ENCODE measurements at regions not wholly inside any gene's neighbourhood (a gene's known extent, or its start where the extent isn't known, plus 50 kb on each side); places are given as distances from the start of the nearest gene placed in this dataset.
"Not testable (repeated sequence)": the region's sequence is repeated elsewhere in the genome, so short reads cannot be mapped to it uniquely, and the experiment has no call there.

GRCh38 chr6:113047932-113048331 lies 700.8 kb downstream of the RFPL4B start:
- DNase-seq (ENCODE audit: low spot score): no peak

GRCh38 chr6:113048741-113049140 lies 701.6 kb downstream of the RFPL4B start:
- no peak for DNase-seq (ENCODE audit: low spot score)

- DNase-seq (ENCODE audit: low spot score): no peak
These were observed 702.1 kb downstream of the RFPL4B start for GRCh38 chr6:113049190-113049589.

- no peak for DNase-seq (ENCODE audit: low spot score)
These were observed 703.1 kb downstream of the RFPL4B start for GRCh38 chr6:113050010-113050858.

GRCh38 chr6:113050979-113051378 lies 703.8 kb downstream of the RFPL4B start:
- no peak for DNase-seq (ENCODE audit: low spot score)

GRCh38 chr6:113052506-113052905 lies 705.4 kb downstream of the RFPL4B start:
- DNase-seq (ENCODE audit: low spot score): no peak

- DNase-seq (ENCODE audit: low spot score): no peak
These were observed 707.9 kb downstream of the RFPL4B start for GRCh38 chr6:113055061-113055460.

- DNase-seq (ENCODE audit: low spot score): no peak
These were observed 708.9 kb downstream of the RFPL4B start for GRCh38 chr6:113055998-113056397.

- DNase-seq (ENCODE audit: low spot score): no peak
These were observed 710.5 kb downstream of the RFPL4B start for GRCh38 chr6:113057567-113058053.

- DNase-seq (ENCODE audit: low spot score): no peak
These were observed 713.5 kb downstream of the RFPL4B start for GRCh38 chr6:113060664-113061063.

GRCh38 chr6:113065611-113066010 lies 718.5 kb downstream of the RFPL4B start:
- DNase-seq (ENCODE audit: low spot score): no peak

- no peak for DNase-seq (ENCODE audit: low spot score)
These were observed 720.6 kb downstream of the RFPL4B start for GRCh38 chr6:113067612-113068275.

GRCh38 chr6:113068570-113068969 lies 721.4 kb downstream of the RFPL4B start:
- no peak for DNase-seq (ENCODE audit: low spot score)

GRCh38 chr6:113070681-113071080 lies 723.6 kb downstream of the RFPL4B start:
- not testable (repeated sequence) for DNase-seq (ENCODE audit: low spot score)

- DNase-seq (ENCODE audit: low spot score): no peak
These were observed 726.6 kb downstream of the RFPL4B start for GRCh38 chr6:113073611-113074191.

GRCh38 chr6:113076116-113076515 lies 729.0 kb downstream of the RFPL4B start:
- DNase-seq (ENCODE audit: low spot score): no peak

- DNase-seq (ENCODE audit: low spot score): no peak
These were observed 729.7 kb downstream of the RFPL4B start for GRCh38 chr6:113076816-113077215.

- peak; percentile 4 for DNase-seq (ENCODE audit: low spot score)
These were observed 730.7 kb downstream of the RFPL4B start for GRCh38 chr6:113077794-113078193.

- DNase-seq (ENCODE audit: low spot score): no peak
These were observed 731.7 kb downstream of the RFPL4B start for GRCh38 chr6:113078791-113079190.

GRCh38 chr6:113082745-113083144 lies 735.6 kb downstream of the RFPL4B start:
- no peak for DNase-seq (ENCODE audit: low spot score)

GRCh38 chr6:113083947-113084346 lies 736.8 kb downstream of the RFPL4B start:
- DNase-seq (ENCODE audit: low spot score): no peak

GRCh38 chr6:113089056-113089455 lies 741.9 kb downstream of the RFPL4B start:
- no peak for DNase-seq (ENCODE audit: low spot score)

- no peak for DNase-seq (ENCODE audit: low spot score)
These were observed 745.7 kb downstream of the RFPL4B start for GRCh38 chr6:113092795-113093194.
